BJ (cell line): ENCODE measurements at regions not wholly inside any gene's neighbourhood (a gene's known extent, or its start where the extent isn't known, plus 50 kb on each side); places are given as distances from the start of the nearest gene placed in this dataset.
"Not testable (repeated sequence)": the region's sequence is repeated elsewhere in the genome, so short reads cannot be mapped to it uniquely, and the experiment has no call there.

Experiments
- CTCF ChIA-PET: fragments of 350-600 bp; formaldehyde crosslinking; extraction: SDS; loops from one replicate; lab custom pipeline; 2021; ENCODE audit warnings: antibody characterized with exemption, inconsistent platforms; lab: Yijun Ruan, JAX
- POLR2A ChIA-PET: fragments of 300-600 bp; sonication (Branson Sonifier 250); formaldehyde crosslinking; extraction: SDS; loops from one replicate; lab custom pipeline; 2021; ENCODE audit warnings: antibody characterized with exemption; lab: Charles Lee
- DNase-seq: peaks from one replicate; pipeline ENCODE4 v3.0.0-alpha.2; 2011; ENCODE audit warnings: low read depth
- H3K27me3 ChIP-seq: 2 replicates; pipeline ENCODE4 v1.6.0; 2011; ENCODE audit warnings: low read length; ENCODE audit not compliant: control insufficient read depth, insufficient read depth
- H3K36me3 ChIP-seq: 2 replicates; pipeline ENCODE4 v1.5.1; 2011; ENCODE audit warnings: low read length; ENCODE audit not compliant: control insufficient read depth, insufficient read depth
- H3K4me3 ChIP-seq: 2 replicates; pipeline ENCODE4 v1.5.1; 2011; ENCODE audit warnings: low read depth, mild to moderate bottlenecking, control low read depth, low read length
- TF ChIP-seq, protein P1 (sequence below): IDR thresholded peaks from 2 replicates; pipeline ENCODE4 v1.5.1; 2011; ENCODE audit warnings: low read depth, mild to moderate bottlenecking, control low read depth, inconsistent platforms, low read length, moderate library complexity; ENCODE audit not compliant: insufficient read depth

DNA sequence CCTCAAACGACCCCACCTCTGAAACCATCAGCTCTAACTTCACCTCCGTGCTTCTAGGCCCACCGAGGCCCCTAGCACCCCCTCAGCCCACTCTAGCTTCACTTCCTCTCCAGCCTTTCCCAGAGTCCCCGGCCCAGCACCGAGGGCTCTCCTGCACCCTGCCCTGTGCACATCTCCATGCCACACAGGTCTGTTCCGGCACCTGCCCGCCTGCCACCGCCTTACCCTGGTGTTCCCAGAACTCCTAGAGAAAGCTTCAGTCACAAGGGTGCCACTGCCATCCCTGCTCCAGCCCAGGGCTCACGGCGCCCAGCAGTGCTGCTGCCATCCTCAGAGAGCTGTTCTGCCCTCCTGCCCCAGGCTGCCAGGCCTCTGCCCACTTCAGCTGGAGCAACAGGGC is 61.3 kb upstream of the INSIG1 start:
- Histone ChIP-seq H3K36me3 (no peaks in the 10 kb centered on the region), H3K27me3 (0 out of 2 replicates have a peak, but pooled peaks cover 5% of the 10 kb centered on the region), H3K4me3 (no peak overlapping the region)
- ChIA-PET POLR2A (no interaction called here), CTCF (interaction anchor here (1.2 kb wide), 1 partner anchor 322 kb away, joined by 3 read pairs; no protein-coding TSS in a partner anchor)
- no peak for DNase-seq
- TF ChIP-seq, protein P1, sequence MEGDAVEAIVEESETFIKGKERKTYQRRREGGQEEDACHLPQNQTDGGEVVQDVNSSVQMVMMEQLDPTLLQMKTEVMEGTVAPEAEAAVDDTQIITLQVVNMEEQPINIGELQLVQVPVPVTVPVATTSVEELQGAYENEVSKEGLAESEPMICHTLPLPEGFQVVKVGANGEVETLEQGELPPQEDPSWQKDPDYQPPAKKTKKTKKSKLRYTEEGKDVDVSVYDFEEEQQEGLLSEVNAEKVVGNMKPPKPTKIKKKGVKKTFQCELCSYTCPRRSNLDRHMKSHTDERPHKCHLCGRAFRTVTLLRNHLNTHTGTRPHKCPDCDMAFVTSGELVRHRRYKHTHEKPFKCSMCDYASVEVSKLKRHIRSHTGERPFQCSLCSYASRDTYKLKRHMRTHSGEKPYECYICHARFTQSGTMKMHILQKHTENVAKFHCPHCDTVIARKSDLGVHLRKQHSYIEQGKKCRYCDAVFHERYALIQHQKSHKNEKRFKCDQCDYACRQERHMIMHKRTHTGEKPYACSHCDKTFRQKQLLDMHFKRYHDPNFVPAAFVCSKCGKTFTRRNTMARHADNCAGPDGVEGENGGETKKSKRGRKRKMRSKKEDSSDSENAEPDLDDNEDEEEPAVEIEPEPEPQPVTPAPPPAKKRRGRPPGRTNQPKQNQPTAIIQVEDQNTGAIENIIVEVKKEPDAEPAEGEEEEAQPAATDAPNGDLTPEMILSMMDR: no peak

DNA sequence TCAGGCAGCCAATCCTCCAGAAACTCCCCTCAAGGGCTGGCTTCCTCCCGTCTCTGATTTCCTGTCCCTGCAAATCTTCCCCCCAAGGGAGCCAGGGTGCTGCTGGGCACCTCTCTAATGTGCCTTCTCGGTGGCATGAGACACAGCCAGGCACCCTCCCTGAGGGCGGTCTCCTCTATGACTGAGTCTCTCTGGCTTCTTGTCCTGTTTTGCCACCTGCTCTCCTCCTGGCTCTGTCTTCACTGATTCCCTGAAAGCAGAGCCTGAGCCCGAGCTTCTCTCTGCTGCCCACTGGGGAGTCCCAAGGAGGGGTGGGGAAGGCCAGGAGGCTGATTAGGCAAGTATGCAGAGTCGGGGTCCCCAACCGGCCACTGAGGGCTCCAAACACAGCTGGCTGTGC is 60.4 kb upstream of the INSIG1 start:
- Histone ChIP-seq H3K27me3 (0 out of 2 replicates have a peak, but pooled peaks cover 5% of the 10 kb centered on the region), H3K36me3 (no peaks in the 10 kb centered on the region), H3K4me3 (no peak overlapping the region)
- DNase-seq: no peak
- TF ChIP-seq, protein P1: no peak
- ChIA-PET CTCF (no interaction called here), POLR2A (no interaction called here)

DNA sequence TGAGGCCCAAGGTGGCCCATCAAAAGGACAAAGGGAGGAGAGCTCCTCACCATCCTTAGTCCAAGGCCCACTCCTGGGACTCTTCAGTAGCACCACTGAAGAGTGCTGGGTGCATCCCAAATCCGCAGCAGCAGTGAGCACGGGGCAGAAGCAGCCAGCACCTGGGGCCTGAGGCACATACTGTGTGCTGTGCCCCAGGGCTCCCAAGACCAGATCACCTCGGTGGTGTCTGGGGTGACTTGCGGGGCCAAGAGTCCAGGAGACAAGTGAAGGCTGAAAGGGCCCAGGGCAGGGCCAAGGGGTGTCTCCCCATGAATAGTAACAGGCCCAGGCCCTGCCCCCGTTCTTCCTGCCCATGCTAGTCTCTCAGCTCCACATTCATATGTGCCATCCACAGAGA is 59.9 kb upstream of the INSIG1 start:
- no peak for DNase-seq
- ChIA-PET POLR2A (no interaction called here), CTCF (no interaction called here)
- TF ChIP-seq, protein P1: no peak
- Histone ChIP-seq H3K4me3 (no peak overlapping the region), H3K36me3 (no peaks in the 10 kb centered on the region), H3K27me3 (0 out of 2 replicates have a peak, but pooled peaks cover 5% of the 10 kb centered on the region)

DNA sequence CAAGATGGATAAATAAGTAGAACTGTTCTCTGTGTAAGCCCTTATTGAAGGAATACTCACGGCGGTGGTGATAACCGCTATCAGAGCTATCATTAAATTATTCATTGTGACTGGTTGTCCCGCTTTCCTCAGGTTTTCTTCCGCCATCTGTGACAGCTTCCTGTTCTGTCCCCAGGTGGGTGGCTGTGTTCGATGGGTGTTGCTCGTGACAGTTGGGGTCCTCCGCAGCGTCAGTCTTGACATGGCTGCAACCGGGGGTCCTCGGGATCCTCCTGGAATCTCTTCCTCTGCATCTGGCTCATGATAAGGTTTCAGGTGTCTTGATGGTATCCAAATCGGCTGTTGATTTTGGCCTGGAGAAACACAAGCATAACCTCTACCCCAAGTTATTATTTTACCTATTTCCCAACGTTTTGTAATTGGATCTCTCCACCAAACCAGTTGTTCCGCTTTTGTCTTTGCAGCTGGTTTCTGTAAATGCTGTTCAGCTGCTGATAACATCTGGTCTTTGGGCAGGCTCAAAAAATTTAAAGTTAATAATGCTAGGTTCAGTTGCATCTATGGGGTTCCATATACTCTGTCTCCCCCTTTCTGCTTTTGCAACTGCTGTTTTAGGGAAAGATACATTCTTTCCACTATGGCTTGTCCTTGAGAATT is 58.1 kb upstream of the INSIG1 start:
- H3K27me3 ChIP-seq, POLR2A ChIA-PET, H3K4me3 ChIP-seq, DNase-seq, H3K36me3 ChIP-seq: not testable (repeated sequence)
- CTCF ChIA-PET: interaction anchor here (1.5 kb wide), 1 partner anchor 12 kb away, joined by 4 read pairs; no protein-coding TSS in a partner anchor

DNA sequence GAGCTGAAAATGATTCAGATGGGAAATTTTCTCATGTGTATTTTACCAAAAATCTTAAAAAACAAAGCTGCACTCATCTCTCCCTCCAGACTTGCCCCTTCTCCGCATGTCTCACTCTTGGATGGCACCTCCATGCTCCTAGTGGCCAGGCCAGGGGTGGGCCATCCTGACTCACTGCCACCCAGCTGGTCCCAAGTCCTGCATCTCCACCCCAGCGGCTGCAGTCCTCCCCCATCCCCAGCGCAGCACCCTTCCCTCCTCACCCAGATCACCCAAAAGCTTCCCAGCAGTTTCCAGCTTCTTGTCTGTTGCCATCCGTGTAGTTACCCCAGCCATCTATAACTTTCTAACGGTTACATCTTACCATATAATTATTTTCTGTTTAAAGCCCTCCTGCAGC is 53.0 kb upstream of the INSIG1 start:
- POLR2A ChIA-PET: no interaction called here
- CTCF ChIA-PET: no interaction called here

More for the DNA sequence above, 53.0 kb upstream of the INSIG1 start:
- H3K27me3 ChIP-seq: 0 out of 2 replicates have a peak, but pooled peaks cover 2% of the 10 kb centered on the region
- TF ChIP-seq, protein P1: no peak
- H3K36me3 ChIP-seq: no peaks in the 10 kb centered on the region
- no peak overlapping the region for H3K4me3 ChIP-seq
- no peak for DNase-seq
